ENCODE measurements at regions not wholly inside any gene's neighbourhood (a gene's known extent, or its start where the extent isn't known, plus 50 kb on each side); places are given as distances from the start of the nearest gene placed in this dataset.

DNA sequence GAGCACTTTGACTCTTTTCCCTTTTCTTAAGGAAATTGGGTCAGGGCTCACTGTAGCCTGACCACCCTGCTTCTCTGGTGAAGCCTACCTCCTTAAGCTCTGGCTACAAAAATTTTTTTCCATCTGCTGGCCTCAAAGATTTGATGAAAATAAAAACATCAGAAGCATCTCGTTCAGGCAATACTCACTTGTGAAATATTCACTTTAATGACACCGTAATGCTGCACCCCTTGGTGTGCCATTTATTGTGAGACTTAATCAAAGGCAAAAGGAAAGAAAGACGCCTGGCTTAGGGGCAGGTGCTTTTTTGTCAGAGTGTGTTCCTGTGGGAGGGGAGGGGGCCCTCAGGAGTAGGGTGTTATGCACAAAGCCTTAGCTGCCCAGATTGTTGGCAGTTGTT, 155.0 kb upstream of the TMPO start:
- DNase-seq = no peak

DNA sequence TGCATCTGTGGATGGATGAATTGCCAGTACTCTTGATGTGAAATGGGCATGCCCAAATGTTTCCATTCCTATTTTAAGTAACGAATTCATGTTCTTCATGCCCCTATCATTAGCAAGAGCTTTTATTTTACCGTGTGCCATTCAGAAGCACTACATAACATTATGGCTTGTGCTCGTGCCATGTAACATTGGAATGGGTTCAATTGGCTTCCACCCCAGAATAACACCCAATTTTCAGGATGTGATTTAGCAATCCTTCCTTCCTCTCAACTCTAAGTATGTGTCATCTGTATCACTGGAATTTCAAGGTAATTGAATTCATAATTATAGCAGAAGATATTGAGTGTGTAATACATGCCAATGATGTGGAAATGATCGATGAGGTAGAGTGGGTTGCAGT, 145.8 kb upstream of the TMPO start:
- DNase-seq = no peak

- DNase-seq = no peak
These were observed 144.4 kb upstream of the TMPO start for GRCh38 chr12:98370976-98371375.

DNA sequence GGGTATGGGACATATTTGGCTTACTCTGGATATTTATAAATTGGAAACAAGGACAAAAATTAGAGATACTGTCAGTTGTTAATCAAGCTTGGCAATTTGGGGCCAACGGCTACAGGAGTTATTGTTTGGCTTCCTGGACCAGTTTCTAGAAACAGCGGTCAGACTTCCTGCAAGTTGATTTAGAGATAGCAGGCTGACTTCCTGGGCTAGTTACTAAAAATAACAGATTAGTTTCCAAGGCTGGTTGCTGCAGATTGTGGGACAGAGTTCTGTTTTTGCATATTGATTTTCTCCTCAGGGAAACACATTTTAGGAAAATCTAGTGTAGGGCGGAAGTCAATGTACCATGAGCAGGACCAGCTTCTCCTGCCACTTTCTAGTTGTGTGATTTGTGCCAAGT, 144.0 kb upstream of the TMPO start:
- DNase-seq = no peak

- no peak for DNase-seq
These were observed 142.9 kb upstream of the TMPO start for GRCh38 chr12:98372340-98373024.

DNA sequence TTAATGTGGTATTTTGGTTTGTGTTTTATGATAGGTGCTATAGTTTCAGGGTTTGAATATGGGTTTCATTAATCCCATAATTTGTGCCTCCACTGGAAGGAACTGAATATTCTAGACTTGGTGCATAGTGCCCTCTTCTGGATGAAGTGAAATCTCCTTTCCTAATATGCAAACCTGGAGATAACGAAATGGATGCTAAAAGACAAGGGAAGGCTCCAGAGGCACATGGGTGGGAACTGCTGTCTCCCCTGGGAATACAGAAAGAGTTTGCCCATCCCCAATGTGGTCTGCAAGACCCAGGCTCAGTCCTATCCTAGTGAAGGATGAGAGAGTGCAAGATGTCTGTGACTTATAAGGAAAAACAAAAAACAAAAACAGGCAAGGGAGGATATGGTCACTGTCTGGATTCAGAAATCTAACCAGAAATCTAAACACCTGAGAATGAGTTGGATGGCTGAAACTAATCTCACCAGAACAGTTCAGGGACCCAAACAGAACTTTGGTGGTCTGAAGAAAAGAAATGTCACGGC, 142.3 kb upstream of the TMPO start:
- peak; percentile 21 for DNase-seq

DNA sequence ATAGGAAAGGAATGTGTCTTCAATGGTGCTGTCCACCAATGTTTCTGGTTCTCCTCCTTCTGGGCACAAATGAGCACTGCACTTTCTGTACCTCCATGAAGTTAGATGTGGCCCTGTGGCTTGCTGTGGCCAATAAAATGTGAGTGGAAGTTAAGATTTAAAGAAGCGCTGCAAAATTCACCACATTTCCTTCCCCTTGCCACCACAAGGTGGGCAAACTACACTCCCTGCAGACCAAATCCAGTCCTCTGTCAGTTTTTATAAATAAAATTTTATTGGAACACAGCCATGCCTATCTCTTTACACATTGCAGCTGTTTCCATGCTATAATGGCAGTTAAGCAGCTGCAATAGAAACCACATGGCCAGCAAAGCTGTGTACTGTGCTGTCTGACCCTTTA, 141.4 kb upstream of the TMPO start:
- no peak for DNase-seq

- DNase-seq = no peak
These were observed 136.3 kb upstream of the TMPO start for GRCh38 chr12:98379106-98379505.

- DNase-seq = no peak
These were observed 129.7 kb upstream of the TMPO start for GRCh38 chr12:98385641-98386040.

DNA sequence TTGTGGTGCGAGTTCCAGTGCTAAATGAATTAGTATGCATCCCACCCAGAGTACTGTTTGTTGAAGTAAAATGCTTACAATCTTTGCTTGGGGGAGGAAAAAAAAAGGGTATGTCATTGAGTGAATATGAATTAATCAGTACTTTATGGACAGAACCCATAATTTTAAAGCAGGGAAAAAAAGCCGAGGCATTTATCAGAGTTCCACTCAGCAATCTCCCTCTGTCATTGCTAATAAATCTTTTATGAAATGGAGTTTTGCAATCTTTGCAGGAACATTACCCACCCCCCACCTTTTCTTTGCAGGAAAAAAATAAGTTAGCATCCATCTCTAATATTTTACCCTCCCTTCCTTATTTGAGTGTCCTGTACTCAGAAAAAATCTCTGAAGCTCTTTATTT, 127.9 kb upstream of the TMPO start:
- DNase-seq = no peak

DNA sequence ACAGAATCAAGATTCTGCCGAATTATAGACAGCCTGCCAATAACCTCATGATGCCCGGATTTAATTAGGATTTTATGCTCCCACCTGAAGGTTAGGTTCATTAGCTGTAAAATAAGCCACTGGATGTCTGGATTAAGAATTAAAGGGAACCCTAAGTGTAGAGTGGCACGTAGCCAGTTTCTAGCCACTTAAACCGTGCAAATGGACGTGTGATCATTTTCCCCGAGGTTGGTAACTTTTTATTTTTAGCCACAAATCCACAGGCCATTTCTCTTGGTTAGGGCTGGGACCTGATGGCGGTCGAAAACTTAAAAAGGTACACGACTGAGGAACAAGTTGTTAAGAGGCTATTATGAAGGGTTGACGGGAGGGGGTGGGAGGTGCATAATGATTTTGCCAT, 127.3 kb upstream of the TMPO start:
- no peak for DNase-seq

GRCh38 chr12:98389593-98389992, 125.8 kb upstream of the TMPO start:
- DNase-seq = no peak

GRCh38 chr12:98397323-98398105, 117.9 kb upstream of the TMPO start:
- peak; percentile 36 for DNase-seq

DNA sequence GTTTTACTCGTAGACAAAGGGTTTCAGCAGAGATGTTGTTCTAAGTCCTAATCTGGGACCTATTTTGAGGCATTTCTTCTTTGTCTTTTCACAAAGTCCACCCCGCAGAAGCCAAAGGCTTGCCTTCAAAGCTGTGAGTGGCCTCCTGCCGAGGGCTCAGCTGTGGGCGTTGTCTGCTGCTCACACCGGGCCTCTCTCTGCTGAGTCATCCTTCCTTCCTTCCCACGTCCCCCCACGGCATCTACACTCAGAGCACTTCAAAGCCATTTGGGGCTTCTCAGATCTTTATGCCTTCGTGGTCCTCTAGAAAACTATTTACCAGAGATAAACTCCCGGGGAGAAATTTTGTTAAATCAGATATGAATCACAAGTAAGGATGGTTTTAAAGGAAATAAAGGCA, 115.9 kb upstream of the TMPO start:
- no peak for DNase-seq

GRCh38 chr12:98401427-98401826, 114.0 kb upstream of the TMPO start:
- no peak for DNase-seq

GRCh38 chr12:98402091-98402490, 113.3 kb upstream of the TMPO start:
- no peak for DNase-seq

DNA sequence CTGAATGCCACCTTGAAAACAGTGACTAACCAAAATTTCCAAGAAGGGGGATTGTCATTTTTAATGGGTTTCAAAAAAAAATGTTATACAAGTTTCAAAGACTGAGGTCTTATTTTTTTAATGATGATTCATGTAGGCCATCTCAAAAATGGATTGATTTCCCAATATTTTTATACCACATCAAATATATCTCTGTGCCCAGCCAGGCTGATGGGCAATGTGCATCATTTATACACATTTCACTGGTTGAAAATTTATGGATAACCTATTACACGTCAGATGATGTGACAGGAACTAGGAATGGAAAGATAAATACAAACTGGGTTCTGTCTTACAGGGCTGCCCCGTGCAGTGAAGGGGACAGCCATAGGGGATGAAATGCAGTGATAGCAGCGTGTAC, 112.7 kb upstream of the TMPO start:
- no peak for DNase-seq

DNA sequence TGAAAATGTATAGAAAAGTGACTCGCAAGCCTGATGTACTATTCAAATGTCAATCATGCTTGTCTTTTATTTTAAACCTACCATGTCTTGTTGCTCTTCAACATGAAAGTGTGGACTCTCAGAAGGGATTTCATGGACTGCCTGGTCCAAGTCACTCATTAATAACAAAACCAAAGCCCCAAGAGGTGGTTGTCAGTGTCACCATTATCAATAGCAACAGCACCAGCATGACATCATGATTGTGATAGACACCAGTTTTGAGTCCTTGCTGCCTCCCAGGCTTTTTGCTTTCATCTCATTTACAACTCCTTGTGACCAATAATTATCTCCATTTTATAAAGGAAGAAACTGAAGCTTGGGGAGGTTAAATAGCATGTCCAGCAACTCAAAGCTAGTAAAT, 112.0 kb upstream of the TMPO start:
- no peak for DNase-seq

GRCh38 chr12:98403936-98404335, 111.5 kb upstream of the TMPO start:
- no peak for DNase-seq

DNA sequence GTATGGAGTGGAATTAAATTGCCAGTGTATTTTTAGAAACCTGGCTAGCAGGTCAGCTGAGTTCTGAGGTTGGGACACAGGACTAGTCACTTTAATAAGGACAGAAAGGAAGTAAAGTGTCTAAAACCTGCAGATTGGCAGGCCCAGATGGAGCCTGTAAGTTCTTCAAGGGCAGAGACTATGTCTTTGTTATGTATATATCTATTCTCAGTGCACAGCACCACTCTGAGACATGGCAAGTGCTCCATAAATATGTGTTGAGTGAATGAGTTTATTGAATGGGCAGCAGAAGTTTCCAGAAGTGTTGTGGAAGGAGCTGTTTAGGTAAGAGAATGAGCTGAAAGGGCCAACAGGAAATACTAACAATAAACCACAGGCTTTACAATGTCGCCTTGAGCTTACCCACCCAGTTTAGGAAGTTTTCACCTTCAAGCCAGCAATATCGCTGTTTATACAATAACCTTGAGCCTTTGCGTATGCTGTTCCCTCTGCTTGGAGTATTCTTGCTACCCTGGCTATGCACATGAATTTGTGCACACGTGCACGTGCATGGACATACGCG, 109.5 kb upstream of the TMPO start:
- DNase-seq = no peak

GRCh38 chr12:98406378-98406777, 109.0 kb upstream of the TMPO start:
- DNase-seq = no peak

- no peak for DNase-seq
These were observed 106.7 kb upstream of the TMPO start for GRCh38 chr12:98408681-98409080.

DNA sequence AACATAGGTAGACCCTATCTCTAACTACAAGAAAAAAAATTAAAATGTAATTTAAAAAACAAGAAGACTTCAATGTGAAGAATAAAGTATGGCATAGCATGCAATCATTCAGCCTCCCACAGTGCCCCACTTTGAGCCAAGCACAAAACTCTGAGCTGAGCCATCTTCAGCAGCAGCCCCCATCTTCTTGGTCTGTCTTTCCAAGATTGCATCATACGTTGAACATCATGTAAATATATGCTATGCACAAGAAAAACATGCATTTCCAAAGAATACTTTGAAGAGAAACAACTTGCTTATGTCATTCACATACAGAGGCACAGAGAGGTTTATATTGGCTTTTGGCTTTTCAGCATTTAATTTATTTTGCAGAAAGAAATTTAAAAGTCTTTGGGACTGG, 105.8 kb upstream of the TMPO start:
- DNase-seq = no peak

GRCh38 chr12:98410356-98410755, 105.0 kb upstream of the TMPO start:
- DNase-seq = no peak

Measured in NCI-H1048 (cell line).